ENCODE measurements at regions not wholly inside any gene's neighbourhood (a gene's known extent, or its start where the extent isn't known, plus 50 kb on each side); places are given as distances from the start of the nearest gene placed in this dataset.

DNA sequence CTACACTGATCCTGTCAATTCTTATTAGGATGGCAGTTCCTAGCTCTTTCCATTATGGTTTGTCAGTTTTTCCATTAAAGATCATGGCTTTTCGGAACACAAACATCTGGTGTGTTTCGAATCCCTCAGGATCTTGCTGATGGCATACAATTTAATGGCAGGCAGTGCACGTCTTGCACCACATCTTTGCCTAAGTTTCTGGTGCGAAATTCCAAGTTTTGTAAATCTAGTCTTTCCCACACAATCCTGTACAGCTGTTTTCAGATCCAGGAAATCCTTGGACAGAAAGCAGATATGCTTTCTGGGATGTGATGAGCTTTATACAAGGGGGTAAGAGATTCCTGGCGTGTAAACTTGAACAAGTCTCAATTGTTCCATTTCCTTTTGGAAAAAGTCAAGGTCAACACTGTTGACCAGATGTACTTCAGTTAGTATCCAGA is 224.3 kb upstream of the PHYHIPL start:
- no peak for TF ChIP-seq EZH2 (IDR thresholded peaks at IDR 0.05; ENCODE audit: borderline replicate concordance, insufficient read depth, low read depth, low read length, poor library complexity, severe bottlenecking)
- TF ChIP-seq CTCF (IDR thresholded peaks at IDR 0.05): no peak
- no peak overlapping the region for H3K27ac ChIP-seq (ENCODE audit: low read length in 2 of 2)
- no peak overlapping the region for H2AFZ ChIP-seq (ENCODE audit: insufficient read depth, low read depth, low read length, poor library complexity, severe bottlenecking)
- H3K4me2 ChIP-seq (replicated peaks; ENCODE audit: low read depth, low read length, poor library complexity, severe bottlenecking): no peak overlapping the region
- ChIA-PET POLR2A (no interaction called here), CTCF (no interaction called here)
- no peaks in the 10 kb centered on the region for H3K79me2 ChIP-seq (ENCODE audit: control insufficient read depth, insufficient read depth, low read length)
- H3K27me3 ChIP-seq (replicated peaks in 1 of 4; ENCODE audit: control extremely low read depth in 1 of 4, control insufficient read depth in 3 of 4, insufficient read depth in 4 of 4, low read length in 3 of 4): no peaks in the 10 kb centered on the region
- no peaks in the 10 kb centered on the region for H3K9me3 ChIP-seq (ENCODE audit: control extremely low read depth in 1 of 3, control insufficient read depth in 2 of 3, insufficient read depth in 1 of 3, low read length in 2 of 3)
- Mint-ChIP-seq H3K9me3 (ENCODE audit: insufficient read depth) (no peaks in the 10 kb centered on the region), H3K27ac (no peak overlapping the region), H3K4me1 (no peaks in the 10 kb centered on the region), H3K27me3 (peaks cover 4% of the 10 kb centered on the region), H3K4me3 (no peak overlapping the region)
- no peak overlapping the region for H3K9ac ChIP-seq (ENCODE audit: low read length)
- H3K4me3 ChIP-seq (ENCODE audit: control extremely low read depth in 1 of 5, extremely low read depth in 1 of 5, insufficient read depth in 1 of 5, low read depth in 2 of 5, low read length in 4 of 5): no peak overlapping the region
- WGBS (ENCODE audit: insufficient coverage): 81% methylated on average over 4 of the region's 5 CpGs
- no peak for DNase-seq
- H3K36me3 ChIP-seq (replicated peaks in 1 of 2; ENCODE audit: control extremely low read depth in 1 of 2, control insufficient read depth in 1 of 2, extremely low read depth in 1 of 2, insufficient read depth in 2 of 2, low read length in 1 of 2): no peaks in the 10 kb centered on the region
- no peaks in the 10 kb centered on the region for H4K20me1 ChIP-seq (ENCODE audit: control insufficient read depth, insufficient read depth, low read length, poor library complexity, severe bottlenecking)
- intact Hi-C loops (cut with micrococcal nuclease): no loop called here
- H3K4me1 ChIP-seq (ENCODE audit: control insufficient read depth in 2 of 2, insufficient read depth in 2 of 2, low read length in 2 of 2): no peaks in the 10 kb centered on the region
- ATAC-seq (ENCODE audit: low read depth): no peak

- Histone ChIP-seq H3K36me3 (replicated peaks in 1 of 2; ENCODE audit: control extremely low read depth in 1 of 2, control insufficient read depth in 1 of 2, extremely low read depth in 1 of 2, insufficient read depth in 2 of 2, low read length in 1 of 2) (no peaks in the 10 kb centered on the region), H3K4me2 (replicated peaks; ENCODE audit: low read depth, low read length, poor library complexity, severe bottlenecking) (no peak overlapping the region), H3K4me1 (ENCODE audit: control insufficient read depth in 2 of 2, insufficient read depth in 2 of 2, low read length in 2 of 2) (no peaks in the 10 kb centered on the region), H3K9me3 (ENCODE audit: control extremely low read depth in 1 of 3, control insufficient read depth in 2 of 3, insufficient read depth in 1 of 3, low read length in 2 of 3) (no peaks in the 10 kb centered on the region), H3K79me2 (ENCODE audit: control insufficient read depth, insufficient read depth, low read length) (no peaks in the 10 kb centered on the region), H3K27ac (ENCODE audit: low read length in 2 of 2) (no peak overlapping the region), H2AFZ (ENCODE audit: insufficient read depth, low read depth, low read length, poor library complexity, severe bottlenecking) (no peak overlapping the region), H4K20me1 (ENCODE audit: control insufficient read depth, insufficient read depth, low read length, poor library complexity, severe bottlenecking) (no peaks in the 10 kb centered on the region), H3K4me3 (ENCODE audit: control extremely low read depth in 1 of 5, extremely low read depth in 1 of 5, insufficient read depth in 1 of 5, low read depth in 2 of 5, low read length in 4 of 5) (no peak overlapping the region), H3K9ac (ENCODE audit: low read length) (no peak overlapping the region), H3K27me3 (replicated peaks in 1 of 4; ENCODE audit: control extremely low read depth in 1 of 4, control insufficient read depth in 3 of 4, insufficient read depth in 4 of 4, low read length in 3 of 4) (no peaks in the 10 kb centered on the region)
- DNase-seq (no peak), ATAC-seq (ENCODE audit: low read depth) (no peak)
- TF ChIP-seq CTCF (IDR thresholded peaks at IDR 0.05) (peak; percentile 60), EZH2 (IDR thresholded peaks at IDR 0.05; ENCODE audit: borderline replicate concordance, insufficient read depth, low read depth, low read length, poor library complexity, severe bottlenecking) (no peak)
- intact Hi-C loops (cut with micrococcal nuclease): no loop called here
- H3K4me3 Mint-ChIP-seq: no peak overlapping the region
- H3K4me1 Mint-ChIP-seq: no peaks in the 10 kb centered on the region
- H3K27ac Mint-ChIP-seq: no peak overlapping the region
- H3K27me3 Mint-ChIP-seq: peaks cover 6% of the 10 kb centered on the region
- ChIA-PET CTCF (no interaction called here), POLR2A (no interaction called here)
- no peaks in the 10 kb centered on the region for H3K9me3 Mint-ChIP-seq (ENCODE audit: insufficient read depth)
- no CpG with 5 or more reads among the region's 3 CpGs for WGBS (ENCODE audit: insufficient coverage)
Measured at GRCh38 chr10:58952747-58953466, 223.5 kb upstream of the PHYHIPL start.

Data from B cell (primary cell).